GM19372 (cell line): ENCODE measurements at regions not wholly inside any gene's neighbourhood (a gene's known extent, or its start where the extent isn't known, plus 50 kb on each side); places are given as distances from the start of the nearest gene placed in this dataset.

Experiments
- ATAC-seq: cut with Tn5 transposase; IDR thresholded peaks from one replicate; pipeline ENCODE4 v1.9.1; 2021; ENCODE audit warnings: mild to moderate bottlenecking, low read depth, moderate library complexity; ENCODE audit not compliant: unreplicated experiment

GRCh38 chr12:77510985-77511384 lies 319.7 kb upstream of the NAV3 start:
- ATAC-seq, result no peak

DNA sequence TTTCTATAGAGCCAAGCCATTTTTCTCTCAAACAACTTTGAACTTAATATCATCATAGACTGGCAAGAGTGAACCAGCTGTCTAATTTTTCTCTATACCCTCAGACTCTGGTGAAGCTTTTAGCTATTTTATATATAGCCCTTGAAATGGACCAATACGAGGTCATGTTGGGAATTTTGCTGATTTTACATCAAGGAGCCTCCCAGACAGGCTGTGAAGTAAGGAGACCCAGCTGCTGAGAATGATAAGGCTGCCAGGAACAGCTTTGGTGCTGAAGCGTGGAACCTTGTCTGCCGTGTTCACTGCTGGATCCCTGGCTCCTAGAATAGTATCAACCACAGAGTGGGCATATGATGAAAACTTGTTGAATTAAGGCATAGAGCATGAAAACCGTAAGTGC lies 326.2 kb upstream of the NAV3 start:
- ATAC-seq, result no peak

GRCh38 chr12:77500089-77500488 lies 330.6 kb upstream of the NAV3 start:
- ATAC-seq, result no peak

GRCh38 chr12:77497647-77498046 lies 333.0 kb upstream of the NAV3 start:
- no peak for ATAC-seq

GRCh38 chr12:77496714-77497113 lies 334.0 kb upstream of the NAV3 start:
- no peak for ATAC-seq

GRCh38 chr12:77494296-77494695 lies 336.4 kb upstream of the NAV3 start:
- ATAC-seq, result no peak

- no peak for ATAC-seq
Measured at GRCh38 chr12:77493302-77494168, 337.2 kb upstream of the NAV3 start.

DNA sequence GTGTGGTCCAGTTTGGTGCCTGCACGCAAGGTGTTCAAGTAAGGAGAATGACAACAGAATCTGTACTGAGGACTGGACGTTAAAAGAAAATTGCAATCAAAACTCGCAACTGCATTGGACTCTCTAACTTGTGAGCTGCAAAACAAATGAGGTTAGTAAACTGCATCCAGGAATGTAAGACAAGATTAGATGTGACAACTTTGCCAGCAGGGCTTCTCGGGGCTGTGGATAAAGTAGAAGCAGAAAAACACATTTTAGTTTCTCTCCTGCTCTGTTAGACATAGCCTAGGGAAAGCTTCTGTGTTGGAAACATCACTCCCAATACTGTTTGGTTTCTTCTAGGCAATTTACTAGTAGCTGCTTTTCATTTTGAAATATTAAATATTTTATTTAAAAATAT lies 338.2 kb upstream of the NAV3 start:
- ATAC-seq, result no peak

DNA sequence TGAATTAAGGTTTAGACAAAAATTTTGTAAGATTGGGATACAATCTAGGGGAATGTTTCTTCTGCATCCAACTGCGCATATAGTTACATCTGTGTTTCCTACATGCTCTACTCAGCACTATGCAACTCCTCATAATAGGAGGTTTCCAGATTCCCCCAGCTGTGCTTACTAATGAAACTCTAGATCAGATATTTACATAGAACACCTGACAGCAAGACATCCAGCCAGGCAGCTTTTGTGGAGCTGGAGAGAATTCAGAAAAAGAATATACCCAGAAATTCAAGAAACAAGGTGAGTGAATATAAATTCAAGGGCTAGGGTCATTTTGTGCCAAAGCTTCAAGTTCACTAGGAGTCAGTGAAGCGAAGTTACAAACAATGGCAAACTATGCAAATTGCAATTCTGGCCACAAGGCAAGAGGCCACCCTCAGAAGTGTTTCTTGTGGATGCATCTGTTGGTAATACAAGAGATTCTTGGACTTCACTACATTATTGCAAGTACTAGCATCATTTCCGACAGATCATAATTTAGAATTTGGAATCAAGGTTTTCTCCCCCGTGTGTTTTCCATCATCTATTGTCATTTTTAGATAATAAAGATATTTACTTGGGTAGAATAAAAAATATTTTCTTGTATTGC lies 341.2 kb upstream of the NAV3 start:
- no peak for ATAC-seq

- ATAC-seq, result no peak
Measured at GRCh38 chr12:77488041-77488620, 342.6 kb upstream of the NAV3 start.

GRCh38 chr12:77486872-77487271 lies 343.8 kb upstream of the NAV3 start:
- ATAC-seq, result no peak

GRCh38 chr12:77485961-77486854 lies 344.5 kb upstream of the NAV3 start:
- no peak for ATAC-seq

- ATAC-seq, result no peak
Measured at GRCh38 chr12:77481687-77482086, 349.0 kb upstream of the NAV3 start.

GRCh38 chr12:77477907-77478533 lies 352.7 kb upstream of the NAV3 start:
- ATAC-seq, result no peak

- no peak for ATAC-seq
Measured at GRCh38 chr12:77471801-77472200, 358.9 kb upstream of the NAV3 start.

- no peak for ATAC-seq
Measured at GRCh38 chr12:77469578-77470333, 360.9 kb upstream of the NAV3 start.

GRCh38 chr12:77442633-77443032 lies 377.3 kb upstream of the E2F7 start:
- no peak for ATAC-seq

DNA sequence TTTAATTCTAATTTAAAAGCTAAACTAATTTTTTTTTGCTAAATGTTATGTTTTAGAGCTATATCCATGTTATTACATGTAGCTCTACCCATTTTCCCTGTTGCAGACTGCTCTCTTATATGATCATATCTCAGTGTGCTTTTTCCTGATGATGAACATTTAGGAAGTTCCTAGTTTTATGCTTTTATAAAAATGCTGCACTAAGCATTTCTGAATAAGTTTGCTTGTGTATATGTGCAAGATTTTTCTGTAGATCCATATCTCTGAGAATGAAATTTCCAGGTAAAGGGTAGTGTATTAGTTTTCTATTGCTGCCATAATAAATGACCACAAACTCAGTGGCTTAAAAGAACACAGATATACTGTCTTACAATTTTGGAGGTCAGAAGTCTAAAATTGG lies 374.4 kb upstream of the E2F7 start:
- no peak for ATAC-seq

DNA sequence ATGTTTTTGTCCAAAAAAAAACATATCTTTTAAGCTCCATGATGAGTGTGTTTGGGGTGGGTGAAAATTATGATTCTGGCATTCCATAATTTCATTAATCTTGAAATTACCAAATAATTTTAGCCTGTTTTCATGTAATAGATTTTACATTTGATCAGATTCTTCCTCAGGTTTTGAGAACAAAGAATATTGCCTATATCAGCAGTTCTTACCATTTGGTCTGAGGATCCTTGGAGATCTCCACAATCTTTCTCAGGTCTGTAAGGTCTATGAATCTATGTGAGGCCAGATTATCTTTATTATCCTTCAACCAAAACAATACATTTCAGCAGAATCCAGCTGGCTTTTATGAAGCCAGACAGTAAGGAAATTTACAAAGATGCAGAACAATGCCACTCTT lies 373.3 kb upstream of the E2F7 start:
- no peak for ATAC-seq

DNA sequence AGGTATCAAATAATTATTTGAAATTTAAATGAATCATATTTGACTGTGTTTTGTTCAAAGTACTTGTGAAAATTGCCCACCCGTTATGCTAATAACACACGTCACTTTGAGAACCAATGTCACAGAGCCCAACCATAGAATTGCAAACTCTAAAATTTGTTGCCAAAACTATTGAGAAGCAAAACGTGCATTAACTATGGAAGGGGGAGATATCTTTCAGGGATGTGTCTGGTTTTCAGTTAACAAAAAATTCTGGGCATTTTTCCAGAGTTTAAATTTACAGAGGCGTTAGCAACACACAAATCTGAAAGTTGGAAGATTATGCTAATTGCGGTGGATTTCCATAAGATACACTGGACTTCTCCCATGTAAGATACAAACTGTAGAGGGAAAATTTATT lies 371.8 kb upstream of the E2F7 start:
- no peak for ATAC-seq
